GM19193 (cell line): ENCODE measurements at regions not wholly inside any gene's neighbourhood (a gene's known extent, or its start where the extent isn't known, plus 50 kb on each side); places are given as distances from the start of the nearest gene placed in this dataset.

Source experiments
- POLR2A ChIP-seq: IDR thresholded peaks from 4 replicates; pipeline ENCODE4 v1.6.1; 2011; ENCODE audit not compliant: insufficient read depth, insufficient read length; ENCODE audit errors: extremely low read depth

GRCh38 chr12:93186621-93187020 is 191.1 kb upstream of the NUDT4 start:
- no peak for TF ChIP-seq POLR2A

GRCh38 chr12:93191423-93191822 is 186.3 kb upstream of the NUDT4 start:
- no peak for TF ChIP-seq POLR2A

- no peak for TF ChIP-seq POLR2A
These were observed 185.8 kb upstream of the NUDT4 start for GRCh38 chr12:93191956-93192355.

GRCh38 chr12:93192878-93193277 is 184.8 kb upstream of the NUDT4 start:
- no peak for TF ChIP-seq POLR2A

GRCh38 chr12:93195511-93195910 is 182.2 kb upstream of the NUDT4 start:
- TF ChIP-seq POLR2A = no peak

- no peak for TF ChIP-seq POLR2A
These were observed 180.6 kb upstream of the NUDT4 start for GRCh38 chr12:93197067-93197593.

GRCh38 chr12:93198086-93198485 is 179.6 kb upstream of the NUDT4 start:
- no peak for TF ChIP-seq POLR2A

- TF ChIP-seq POLR2A = no peak
These were observed 177.9 kb upstream of the NUDT4 start for GRCh38 chr12:93199831-93200236.

- no peak for TF ChIP-seq POLR2A
These were observed 177.3 kb upstream of the NUDT4 start for GRCh38 chr12:93200291-93200917.

- TF ChIP-seq POLR2A = no peak
These were observed 175.7 kb upstream of the NUDT4 start for GRCh38 chr12:93201990-93202389.

- no peak for TF ChIP-seq POLR2A
These were observed 175.0 kb upstream of the NUDT4 start for GRCh38 chr12:93202688-93203087.

GRCh38 chr12:93203361-93203760 is 174.4 kb upstream of the NUDT4 start:
- no peak for TF ChIP-seq POLR2A

GRCh38 chr12:93204896-93205295 is 172.8 kb upstream of the NUDT4 start:
- TF ChIP-seq POLR2A = no peak

GRCh38 chr12:93205361-93205760 is 172.4 kb upstream of the NUDT4 start:
- TF ChIP-seq POLR2A = no peak

- no peak for TF ChIP-seq POLR2A
These were observed 169.7 kb upstream of the NUDT4 start for GRCh38 chr12:93208011-93208410.

- TF ChIP-seq POLR2A = no peak
These were observed 163.0 kb upstream of the NUDT4 start for GRCh38 chr12:93214523-93215289.
